ENCODE measurements at regions not wholly inside any gene's neighbourhood (a gene's known extent, or its start where the extent isn't known, plus 50 kb on each side); places are given as distances from the start of the nearest gene placed in this dataset.

- DNase-seq (ENCODE audit: low read depth), result no peak
- TF ChIP-seq CTCF (IDR thresholded peaks at IDR 0.05; ENCODE audit: insufficient read depth, low read depth, low read length, missing control alignments), result no peak
- no peak overlapping the region for H3K4me3 ChIP-seq (ENCODE audit: low read length)
Observed at GRCh38 chr15:70294731-70295305, 197.1 kb upstream of the TLE3 start.

- TF ChIP-seq CTCF (IDR thresholded peaks at IDR 0.05; ENCODE audit: insufficient read depth, low read depth, low read length, missing control alignments), result no peak
- no peak overlapping the region for H3K4me3 ChIP-seq (ENCODE audit: low read length)
- no peak for DNase-seq (ENCODE audit: low read depth)
Observed at GRCh38 chr15:70293591-70294470, 196.1 kb upstream of the TLE3 start.

GRCh38 chr15:70293138-70293537, 195.4 kb upstream of the TLE3 start:
- no peak for TF ChIP-seq CTCF (IDR thresholded peaks at IDR 0.05; ENCODE audit: insufficient read depth, low read depth, low read length, missing control alignments)
- H3K4me3 ChIP-seq (ENCODE audit: low read length), result no peak overlapping the region
- DNase-seq (ENCODE audit: low read depth), result no peak

GRCh38 chr15:70292076-70292760, 194.5 kb upstream of the TLE3 start:
- TF ChIP-seq CTCF (IDR thresholded peaks at IDR 0.05; ENCODE audit: insufficient read depth, low read depth, low read length, missing control alignments), result no peak
- no peak for DNase-seq (ENCODE audit: low read depth)
- no peak overlapping the region for H3K4me3 ChIP-seq (ENCODE audit: low read length)

- no peak for DNase-seq (ENCODE audit: low read depth)
- TF ChIP-seq CTCF (IDR thresholded peaks at IDR 0.05; ENCODE audit: insufficient read depth, low read depth, low read length, missing control alignments), result no peak
Observed at GRCh38 chr15:70291305-70292075, 193.8 kb upstream of the TLE3 start.

GRCh38 chr15:70290708-70291107, 193.0 kb upstream of the TLE3 start:
- H3K4me3 ChIP-seq (ENCODE audit: low read length), result no peak overlapping the region
- TF ChIP-seq CTCF (IDR thresholded peaks at IDR 0.05; ENCODE audit: insufficient read depth, low read depth, low read length, missing control alignments), result no peak
- no peak for DNase-seq (ENCODE audit: low read depth)

More at GRCh38 chr15:70291305-70292075, 193.8 kb upstream of the TLE3 start:
- no peak overlapping the region for H3K4me3 ChIP-seq (ENCODE audit: low read length)

Measured in epithelial cell of esophagus (primary cell).